GM23248 (cell line): ENCODE measurements at regions not wholly inside any gene's neighbourhood (a gene's known extent, or its start where the extent isn't known, plus 50 kb on each side); places are given as distances from the start of the nearest gene placed in this dataset.

Experiments
- EZH2 ChIP-seq: fragments of 200-600 bp; sonication (generic); IDR thresholded peaks from 2 replicates; pipeline ENCODE4 v1.6.1; 2018; ENCODE audit warnings: antibody characterized with exemption, mild to moderate bottlenecking; ENCODE audit not compliant: insufficient read depth, poor library complexity, severe bottlenecking
- EZH2phosphoT487 ChIP-seq: fragments of 200-600 bp; sonication (generic); IDR thresholded peaks from 2 replicates; pipeline ENCODE4 v1.6.1; 2018; ENCODE audit warnings: antibody characterized with exemption, moderate library complexity, mild to moderate bottlenecking, low read depth; ENCODE audit not compliant: insufficient read depth

DNA sequence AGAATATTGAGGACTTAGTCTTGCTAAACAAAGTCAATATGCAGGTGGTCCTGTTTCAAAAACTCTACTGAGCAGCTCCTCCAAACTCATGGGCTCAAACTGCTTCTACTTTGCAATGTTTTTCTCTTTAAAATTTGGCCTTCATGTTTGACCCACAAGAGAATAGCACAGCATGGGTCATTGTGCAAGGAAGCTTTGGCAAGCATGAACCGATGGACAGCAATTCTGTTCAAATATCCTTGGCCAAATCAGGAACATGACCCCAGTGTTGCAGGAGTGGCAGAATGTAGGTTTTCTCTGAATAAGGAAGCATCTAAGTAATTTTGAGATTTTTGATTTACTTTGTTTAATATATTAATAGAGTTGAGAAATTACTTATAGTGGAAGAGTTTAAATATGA, 477.9 kb downstream of the KCNJ3 start:
- TF ChIP-seq EZH2 (no peak), EZH2phosphoT487 (no peak)
